Astrocyte (in vitro differentiated cells and primary cell): ENCODE measurements at regions not wholly inside any gene's neighbourhood (a gene's known extent, or its start where the extent isn't known, plus 50 kb on each side); places are given as distances from the start of the nearest gene placed in this dataset.

Experiments
- EZH2 ChIP-seq: IDR thresholded peaks from 2 replicates; pipeline ENCODE4 v1.6.1; 2012; ENCODE audit warnings: mild to moderate bottlenecking, low read length, inconsistent platforms; ENCODE audit not compliant: insufficient read depth
- TF ChIP-seq, protein P1 (sequence below): IDR thresholded peaks from 2 replicates; pipeline ENCODE4 v1.5.1; 2011; ENCODE audit warnings: low read depth, mild to moderate bottlenecking, inconsistent platforms, low read length, moderate library complexity; ENCODE audit not compliant: insufficient read depth

DNA sequence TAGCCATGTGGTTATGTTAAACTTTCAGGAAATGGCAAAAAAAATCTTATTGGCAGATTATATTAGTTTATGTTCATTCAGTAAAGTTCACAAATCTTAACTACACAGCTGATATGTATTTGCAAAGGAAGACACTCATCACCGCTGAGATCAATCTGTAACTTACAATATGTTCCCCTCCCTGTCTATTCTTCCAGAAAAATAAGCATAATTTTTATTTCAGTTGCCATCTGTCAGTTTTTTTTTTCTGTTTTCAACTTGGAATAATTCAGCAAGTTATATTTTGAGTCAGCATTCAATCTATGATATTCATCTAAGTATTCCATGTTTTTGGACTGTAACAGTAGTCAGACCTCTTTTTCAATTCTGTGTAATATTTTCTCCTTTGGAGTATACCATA is 1019.9 kb upstream of the PTPRD start:
- TF ChIP-seq, protein P1, sequence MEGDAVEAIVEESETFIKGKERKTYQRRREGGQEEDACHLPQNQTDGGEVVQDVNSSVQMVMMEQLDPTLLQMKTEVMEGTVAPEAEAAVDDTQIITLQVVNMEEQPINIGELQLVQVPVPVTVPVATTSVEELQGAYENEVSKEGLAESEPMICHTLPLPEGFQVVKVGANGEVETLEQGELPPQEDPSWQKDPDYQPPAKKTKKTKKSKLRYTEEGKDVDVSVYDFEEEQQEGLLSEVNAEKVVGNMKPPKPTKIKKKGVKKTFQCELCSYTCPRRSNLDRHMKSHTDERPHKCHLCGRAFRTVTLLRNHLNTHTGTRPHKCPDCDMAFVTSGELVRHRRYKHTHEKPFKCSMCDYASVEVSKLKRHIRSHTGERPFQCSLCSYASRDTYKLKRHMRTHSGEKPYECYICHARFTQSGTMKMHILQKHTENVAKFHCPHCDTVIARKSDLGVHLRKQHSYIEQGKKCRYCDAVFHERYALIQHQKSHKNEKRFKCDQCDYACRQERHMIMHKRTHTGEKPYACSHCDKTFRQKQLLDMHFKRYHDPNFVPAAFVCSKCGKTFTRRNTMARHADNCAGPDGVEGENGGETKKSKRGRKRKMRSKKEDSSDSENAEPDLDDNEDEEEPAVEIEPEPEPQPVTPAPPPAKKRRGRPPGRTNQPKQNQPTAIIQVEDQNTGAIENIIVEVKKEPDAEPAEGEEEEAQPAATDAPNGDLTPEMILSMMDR: no peak
- TF ChIP-seq EZH2: no peak
